ENCODE measurements at regions not wholly inside any gene's neighbourhood (a gene's known extent, or its start where the extent isn't known, plus 50 kb on each side); places are given as distances from the start of the nearest gene placed in this dataset.

- intact Hi-C loops (cut with micrococcal nuclease) (no loop called here), in situ Hi-C loops (cut with MboI) (no loop called here)
- H2AFZ ChIP-seq (ENCODE audit: low read depth, low read length) = no peak overlapping the region
- no peaks in the 10 kb centered on the region for H3K36me3 ChIP-seq (ENCODE audit: control insufficient read depth, insufficient read depth, low read length)
- H4K20me1 ChIP-seq (replicated peaks; ENCODE audit: control insufficient read depth, insufficient read depth, low read length) = no peaks in the 10 kb centered on the region
- no peaks in the 10 kb centered on the region for H3K9me1 ChIP-seq (ENCODE audit: control insufficient read depth, insufficient read depth, low read length)
- H3K9ac ChIP-seq (ENCODE audit: insufficient read depth in 1 of 2, low read depth in 2 of 2, low read length in 2 of 2) = no peak overlapping the region
- no peak overlapping the region for H3K4me2 ChIP-seq (ENCODE audit: insufficient read depth, low read length)
- H3K9me3 ChIP-seq (replicated peaks; ENCODE audit: control insufficient read depth, insufficient read depth, low read depth, low read length) = no peaks in the 10 kb centered on the region
- BruUV-seq (replicated peaks) = no TSS peak
- WGBS (ENCODE audit: insufficient coverage, low coverage, missing lambda C conversion rate) = 0% methylated on average over 2 of the region's 2 CpGs
- POLR2A ChIA-PET = no interaction called here
- no peaks in the 10 kb centered on the region for H3K79me2 ChIP-seq (ENCODE audit: control insufficient read depth, insufficient read depth, low read length)
- H3K4me1 ChIP-seq (replicated peaks in 1 of 2; ENCODE audit: control insufficient read depth in 2 of 2, insufficient read depth in 2 of 2, low read length in 2 of 2) = no peaks in the 10 kb centered on the region
- ATAC-seq (no peak), FAIRE-seq (no peak), DNase-seq (ENCODE audit: extremely low read depth in 1 of 4, low spot score in 3 of 4) (no peak)
- H3K4me3 ChIP-seq = no peak overlapping the region
- CTCF ChIA-PET (ENCODE audit: low intra/inter-chr PET ratio) = no interaction called here
- no peak overlapping the region for H3K27ac ChIP-seq (ENCODE audit: extremely low read depth, low read depth, low read length)
- peaks cover 2 to 11% of the 10 kb centered on the region in 2 experiments; a peak in 3 of 5 replicates for H3K27me3 ChIP-seq (ENCODE audit: control insufficient read depth in 2 of 2, insufficient read depth in 2 of 2, low read length in 2 of 2)
- TF ChIP-seq HMGN3 (IDR thresholded peaks at IDR 0.05; ENCODE audit: borderline replicate concordance, extremely low read depth, insufficient read length, low read depth, low read length) (no peak), MAZ (CRISPR knock-in tag; conservative IDR thresholded peaks at IDR 0.05 in 1 of 2, IDR thresholded peaks at IDR 0.05 in 1 of 2) (no peak), RB1 (IDR thresholded peaks at IDR 0.05; ENCODE audit: low read depth) (no peak), KAT2B (IDR thresholded peaks at IDR 0.05; ENCODE audit: low read depth, low read length) (no peak), ZNF431 (CRISPR knock-in tag; IDR thresholded peaks at IDR 0.05) (no peak), EGR1 (conservative IDR thresholded peaks at IDR 0.05) (no peak), SMC3 (conservative IDR thresholded peaks at IDR 0.05; ENCODE audit: insufficient read depth, low read depth, low read length) (no peak), MTA3 (IDR thresholded peaks at IDR 0.05; ENCODE audit: borderline replicate concordance) (no peak)
- TF ChIP-seq, protein P1, sequence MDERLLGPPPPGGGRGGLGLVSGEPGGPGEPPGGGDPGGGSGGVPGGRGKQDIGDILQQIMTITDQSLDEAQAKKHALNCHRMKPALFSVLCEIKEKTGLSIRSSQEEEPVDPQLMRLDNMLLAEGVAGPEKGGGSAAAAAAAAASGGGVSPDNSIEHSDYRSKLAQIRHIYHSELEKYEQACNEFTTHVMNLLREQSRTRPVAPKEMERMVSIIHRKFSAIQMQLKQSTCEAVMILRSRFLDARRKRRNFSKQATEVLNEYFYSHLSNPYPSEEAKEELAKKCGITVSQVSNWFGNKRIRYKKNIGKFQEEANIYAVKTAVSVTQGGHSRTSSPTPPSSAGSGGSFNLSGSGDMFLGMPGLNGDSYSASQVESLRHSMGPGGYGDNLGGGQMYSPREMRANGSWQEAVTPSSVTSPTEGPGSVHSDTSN (CRISPR knock-in tag; IDR thresholded peaks at IDR 0.05; ENCODE audit: low read depth) = no peak
- TF ChIP-seq, protein P1 (tag; conservative IDR thresholded peaks at IDR 0.05; ENCODE audit: low read depth) = no peak
- TF ChIP-seq, protein P2, sequence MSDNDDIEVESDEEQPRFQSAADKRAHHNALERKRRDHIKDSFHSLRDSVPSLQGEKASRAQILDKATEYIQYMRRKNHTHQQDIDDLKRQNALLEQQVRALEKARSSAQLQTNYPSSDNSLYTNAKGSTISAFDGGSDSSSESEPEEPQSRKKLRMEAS (CRISPR knock-in tag; IDR thresholded peaks at IDR 0.05) = no peak
- TF ChIP-seq, protein P3, sequence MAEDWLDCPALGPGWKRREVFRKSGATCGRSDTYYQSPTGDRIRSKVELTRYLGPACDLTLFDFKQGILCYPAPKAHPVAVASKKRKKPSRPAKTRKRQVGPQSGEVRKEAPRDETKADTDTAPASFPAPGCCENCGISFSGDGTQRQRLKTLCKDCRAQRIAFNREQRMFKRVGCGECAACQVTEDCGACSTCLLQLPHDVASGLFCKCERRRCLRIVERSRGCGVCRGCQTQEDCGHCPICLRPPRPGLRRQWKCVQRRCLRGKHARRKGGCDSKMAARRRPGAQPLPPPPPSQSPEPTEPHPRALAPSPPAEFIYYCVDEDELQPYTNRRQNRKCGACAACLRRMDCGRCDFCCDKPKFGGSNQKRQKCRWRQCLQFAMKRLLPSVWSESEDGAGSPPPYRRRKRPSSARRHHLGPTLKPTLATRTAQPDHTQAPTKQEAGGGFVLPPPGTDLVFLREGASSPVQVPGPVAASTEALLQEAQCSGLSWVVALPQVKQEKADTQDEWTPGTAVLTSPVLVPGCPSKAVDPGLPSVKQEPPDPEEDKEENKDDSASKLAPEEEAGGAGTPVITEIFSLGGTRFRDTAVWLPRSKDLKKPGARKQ (CRISPR knock-in tag; IDR thresholded peaks at IDR 0.05) = no peak
- TF ChIP-seq, protein P4, sequence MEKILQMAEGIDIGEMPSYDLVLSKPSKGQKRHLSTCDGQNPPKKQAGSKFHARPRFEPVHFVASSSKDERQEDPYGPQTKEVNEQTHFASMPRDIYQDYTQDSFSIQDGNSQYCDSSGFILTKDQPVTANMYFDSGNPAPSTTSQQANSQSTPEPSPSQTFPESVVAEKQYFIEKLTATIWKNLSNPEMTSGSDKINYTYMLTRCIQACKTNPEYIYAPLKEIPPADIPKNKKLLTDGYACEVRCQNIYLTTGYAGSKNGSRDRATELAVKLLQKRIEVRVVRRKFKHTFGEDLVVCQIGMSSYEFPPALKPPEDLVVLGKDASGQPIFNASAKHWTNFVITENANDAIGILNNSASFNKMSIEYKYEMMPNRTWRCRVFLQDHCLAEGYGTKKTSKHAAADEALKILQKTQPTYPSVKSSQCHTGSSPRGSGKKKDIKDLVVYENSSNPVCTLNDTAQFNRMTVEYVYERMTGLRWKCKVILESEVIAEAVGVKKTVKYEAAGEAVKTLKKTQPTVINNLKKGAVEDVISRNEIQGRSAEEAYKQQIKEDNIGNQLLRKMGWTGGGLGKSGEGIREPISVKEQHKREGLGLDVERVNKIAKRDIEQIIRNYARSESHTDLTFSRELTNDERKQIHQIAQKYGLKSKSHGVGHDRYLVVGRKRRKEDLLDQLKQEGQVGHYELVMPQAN (IDR thresholded peaks at IDR 0.05; ENCODE audit: borderline replicate concordance) = no peak
- TF ChIP-seq, protein P5, sequence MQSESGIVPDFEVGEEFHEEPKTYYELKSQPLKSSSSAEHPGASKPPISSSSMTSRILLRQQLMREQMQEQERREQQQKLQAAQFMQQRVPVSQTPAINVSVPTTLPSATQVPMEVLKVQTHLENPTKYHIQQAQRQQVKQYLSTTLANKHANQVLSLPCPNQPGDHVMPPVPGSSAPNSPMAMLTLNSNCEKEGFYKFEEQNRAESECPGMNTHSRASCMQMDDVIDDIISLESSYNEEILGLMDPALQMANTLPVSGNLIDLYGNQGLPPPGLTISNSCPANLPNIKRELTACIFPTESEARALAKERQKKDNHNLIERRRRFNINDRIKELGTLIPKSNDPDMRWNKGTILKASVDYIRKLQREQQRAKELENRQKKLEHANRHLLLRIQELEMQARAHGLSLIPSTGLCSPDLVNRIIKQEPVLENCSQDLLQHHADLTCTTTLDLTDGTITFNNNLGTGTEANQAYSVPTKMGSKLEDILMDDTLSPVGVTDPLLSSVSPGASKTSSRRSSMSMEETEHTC (IDR thresholded peaks at IDR 0.05) = no peak
Measured at GRCh38 chr2:38174131-38174530, 98.2 kb upstream of the CYP1B1 start.

Data from K562 (cell line).